Suppressor macrophage treated with lipopolysaccharide for 4 hours (primary cell): ENCODE measurements at regions not wholly inside any gene's neighbourhood (a gene's known extent, or its start where the extent isn't known, plus 50 kb on each side); places are given as distances from the start of the nearest gene placed in this dataset.

Experiments
- DNase-seq: peaks from one replicate; pipeline ENCODE4 v3.0.0-alpha.2; 2020

GRCh38 chr3:167188592-167188991 is 191.5 kb downstream of the ZBBX start:
- no peak for DNase-seq

- no peak for DNase-seq
Measured at GRCh38 chr3:167187221-167187620, 192.9 kb downstream of the ZBBX start.

- DNase-seq = no peak
Measured at GRCh38 chr3:167184511-167184910, 195.6 kb downstream of the ZBBX start.

GRCh38 chr3:167172377-167172776 is 207.7 kb downstream of the ZBBX start:
- DNase-seq = no peak

- DNase-seq = no peak
Measured at GRCh38 chr3:167167491-167167890, 212.6 kb downstream of the ZBBX start.

DNA sequence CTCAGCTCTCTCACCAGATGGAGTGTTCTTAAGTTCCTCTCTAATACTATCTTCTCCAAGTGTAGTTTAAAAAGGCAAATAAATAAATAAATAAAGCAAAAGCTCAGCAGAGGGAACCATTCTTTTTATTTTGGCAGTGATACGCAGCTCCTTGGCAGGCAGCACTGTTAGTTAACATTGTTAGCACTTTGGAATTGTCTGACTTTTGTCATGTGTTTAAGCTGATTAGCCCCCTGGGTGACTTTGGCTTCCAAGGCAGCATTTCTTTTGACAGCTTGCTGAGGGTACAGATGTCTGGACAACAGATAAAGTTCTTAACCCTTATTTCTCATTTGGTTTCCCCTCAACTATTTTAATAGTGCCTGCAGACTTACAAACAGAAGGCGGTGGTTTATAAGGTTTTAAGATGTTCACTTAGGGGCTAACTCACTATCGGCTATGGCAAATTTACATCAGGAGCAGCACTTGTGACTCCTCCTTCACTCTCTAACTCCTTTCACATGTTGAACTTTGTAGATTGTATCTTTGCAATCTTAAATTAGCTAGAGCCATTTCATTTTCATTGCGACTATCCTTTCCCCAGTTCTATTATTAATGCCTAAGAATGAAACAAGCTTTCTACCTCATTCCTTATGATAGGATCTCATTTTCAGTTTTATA is 213.4 kb downstream of the ZBBX start:
- DNase-seq = no peak

DNA sequence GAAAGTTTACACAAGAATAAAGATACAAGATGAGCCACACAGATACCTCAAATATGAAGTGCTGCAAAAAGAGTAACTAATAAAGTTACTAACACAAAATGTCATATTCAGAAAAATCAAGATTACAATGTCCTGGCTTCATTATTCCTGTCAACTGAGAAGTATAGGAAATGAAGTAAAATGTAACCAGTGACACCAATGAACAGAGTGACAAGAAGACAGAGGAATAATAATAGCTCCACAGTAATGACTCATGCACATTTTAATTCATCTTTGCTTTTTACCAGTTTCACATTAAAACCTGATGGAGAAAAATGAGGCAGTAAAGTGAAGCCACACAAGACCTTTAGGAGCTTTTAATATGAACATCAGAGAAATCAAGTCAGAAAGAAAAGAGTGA is 214.1 kb downstream of the ZBBX start:
- DNase-seq = no peak

GRCh38 chr3:167163580-167163979 is 216.5 kb downstream of the ZBBX start:
- no peak for DNase-seq

DNA sequence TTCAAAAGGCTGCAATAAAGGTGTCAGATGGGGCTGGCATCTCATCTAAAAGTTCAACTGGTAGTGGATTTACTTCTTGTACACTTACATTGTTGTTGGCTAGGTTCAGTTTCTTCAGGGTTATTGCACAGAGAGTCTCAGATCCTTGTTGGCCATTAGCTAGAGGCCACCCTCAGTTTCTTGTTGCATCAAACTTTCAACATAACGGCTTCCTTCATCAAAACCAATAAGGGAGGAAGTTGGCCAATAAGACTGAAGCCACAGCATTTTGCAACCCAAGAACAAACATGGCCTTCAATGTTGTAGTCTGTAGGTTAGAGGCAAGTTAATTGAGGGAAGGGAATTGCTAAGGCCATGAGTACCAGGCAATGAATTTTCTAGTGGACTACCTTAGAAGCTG is 218.0 kb downstream of the ZBBX start:
- peak; percentile 48 for DNase-seq

DNA sequence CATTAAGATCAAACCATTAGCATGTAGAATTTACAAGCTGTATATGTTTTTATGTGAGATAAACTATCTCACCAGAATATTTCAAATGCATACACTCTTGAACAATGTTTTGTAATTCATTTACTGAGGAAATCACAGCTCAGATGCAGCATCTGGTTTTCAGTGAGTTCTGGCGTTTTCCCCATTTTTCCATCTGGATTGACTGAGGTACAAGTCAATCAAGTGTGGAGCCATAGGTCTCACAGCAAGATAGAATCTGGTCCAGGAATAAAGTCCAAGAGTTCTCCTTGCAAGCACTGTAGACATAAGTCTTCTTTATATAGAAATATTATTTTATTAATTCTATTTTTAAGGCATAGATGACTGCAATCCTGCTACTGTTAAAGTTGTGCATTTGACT is 219.3 kb downstream of the ZBBX start:
- no peak for DNase-seq

GRCh38 chr3:167151636-167152035 is 228.5 kb downstream of the ZBBX start:
- no peak for DNase-seq

DNA sequence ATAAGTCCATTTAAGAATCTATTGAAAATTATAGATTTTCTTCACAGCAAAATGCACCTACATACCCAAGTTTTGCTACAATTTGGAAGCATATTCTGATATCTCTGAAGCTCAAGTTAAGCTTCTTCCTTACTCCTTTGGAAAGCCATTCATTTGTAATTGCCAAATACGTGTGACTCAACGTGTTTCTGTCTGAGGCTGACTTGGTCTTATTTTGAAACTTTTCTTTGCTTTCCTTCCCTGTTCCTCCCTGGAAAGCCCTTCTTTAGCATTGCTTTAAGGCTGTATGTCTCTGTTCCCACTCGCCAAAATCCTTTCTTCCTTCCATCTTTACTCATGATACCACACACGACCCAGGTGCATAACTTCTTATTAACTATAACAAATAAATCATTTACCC is 232.0 kb downstream of the ZBBX start:
- peak; percentile 68 for DNase-seq

DNA sequence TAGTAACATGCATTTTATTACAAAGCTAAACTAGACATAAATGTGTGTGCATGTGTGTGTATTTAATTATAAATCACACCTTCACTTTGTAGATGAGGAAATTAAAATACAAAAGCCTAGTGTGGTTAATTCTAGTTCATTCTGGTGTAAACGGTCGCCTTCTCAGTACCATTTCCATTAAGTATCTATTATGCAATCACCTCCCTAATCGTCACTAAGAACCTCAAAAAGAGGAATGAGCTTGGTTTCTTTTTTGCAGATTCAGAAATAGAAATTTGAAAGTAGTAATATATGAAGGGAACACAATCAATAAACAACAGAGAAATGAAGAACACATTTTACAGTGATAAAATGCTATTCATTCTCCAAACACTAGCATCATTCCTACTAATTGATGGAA is 233.2 kb downstream of the ZBBX start:
- DNase-seq = peak; percentile 51

DNA sequence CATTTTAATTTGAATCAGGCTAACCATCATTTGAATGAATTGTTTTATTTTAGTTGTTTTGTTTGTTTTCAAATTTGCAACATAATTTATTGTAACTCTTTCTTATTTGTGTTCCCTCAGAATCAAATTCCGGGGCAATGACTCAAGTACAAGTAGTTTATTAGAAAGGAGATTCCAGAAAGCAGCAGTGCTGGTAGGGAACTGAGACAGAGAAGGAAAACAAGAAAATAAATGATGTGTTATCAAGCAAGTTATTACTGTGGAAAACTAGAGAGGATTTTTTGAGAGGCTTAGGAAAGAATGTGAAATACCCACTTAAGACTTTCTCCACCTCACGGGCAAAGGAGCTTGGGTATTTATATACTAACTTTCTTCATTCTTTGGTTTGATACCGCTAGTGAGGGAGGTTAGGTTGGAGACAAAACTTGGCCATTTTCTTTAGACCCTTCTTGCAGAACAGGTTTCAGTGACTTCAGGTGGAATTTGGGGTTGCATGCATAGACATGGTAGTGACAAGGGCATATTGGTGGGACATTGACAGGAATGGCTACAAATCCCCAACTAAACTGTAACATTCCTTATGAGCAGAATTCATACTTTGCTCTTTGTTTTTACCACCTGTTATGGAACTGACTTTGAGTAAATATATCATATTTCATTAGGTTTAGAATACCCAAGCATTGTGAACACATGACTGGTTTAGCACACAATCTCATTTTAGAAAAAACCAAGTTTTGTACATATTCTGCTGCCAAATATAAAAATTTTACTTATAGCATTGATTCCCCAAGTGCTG is 254.3 kb downstream of the ZBBX start:
- no peak for DNase-seq

DNA sequence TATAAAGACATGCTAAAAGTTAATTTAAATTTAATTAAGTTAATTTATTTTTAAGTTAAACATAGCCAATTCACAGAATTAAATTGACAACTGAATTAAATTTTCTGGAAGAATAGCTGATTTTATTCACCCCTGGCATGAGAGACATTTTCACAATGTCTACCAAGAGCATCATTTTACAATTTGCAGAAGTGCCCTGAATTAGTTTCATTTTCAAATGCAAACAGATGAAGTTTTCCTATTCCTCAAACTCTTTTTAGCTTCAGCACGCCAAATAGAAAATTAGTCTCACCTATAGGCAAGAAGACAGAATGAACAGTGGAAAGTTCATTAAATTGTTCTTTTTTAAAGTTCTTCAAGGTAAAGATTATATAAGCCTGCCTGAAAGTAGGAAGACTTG is 259.3 kb downstream of the ZBBX start:
- DNase-seq = no peak

DNA sequence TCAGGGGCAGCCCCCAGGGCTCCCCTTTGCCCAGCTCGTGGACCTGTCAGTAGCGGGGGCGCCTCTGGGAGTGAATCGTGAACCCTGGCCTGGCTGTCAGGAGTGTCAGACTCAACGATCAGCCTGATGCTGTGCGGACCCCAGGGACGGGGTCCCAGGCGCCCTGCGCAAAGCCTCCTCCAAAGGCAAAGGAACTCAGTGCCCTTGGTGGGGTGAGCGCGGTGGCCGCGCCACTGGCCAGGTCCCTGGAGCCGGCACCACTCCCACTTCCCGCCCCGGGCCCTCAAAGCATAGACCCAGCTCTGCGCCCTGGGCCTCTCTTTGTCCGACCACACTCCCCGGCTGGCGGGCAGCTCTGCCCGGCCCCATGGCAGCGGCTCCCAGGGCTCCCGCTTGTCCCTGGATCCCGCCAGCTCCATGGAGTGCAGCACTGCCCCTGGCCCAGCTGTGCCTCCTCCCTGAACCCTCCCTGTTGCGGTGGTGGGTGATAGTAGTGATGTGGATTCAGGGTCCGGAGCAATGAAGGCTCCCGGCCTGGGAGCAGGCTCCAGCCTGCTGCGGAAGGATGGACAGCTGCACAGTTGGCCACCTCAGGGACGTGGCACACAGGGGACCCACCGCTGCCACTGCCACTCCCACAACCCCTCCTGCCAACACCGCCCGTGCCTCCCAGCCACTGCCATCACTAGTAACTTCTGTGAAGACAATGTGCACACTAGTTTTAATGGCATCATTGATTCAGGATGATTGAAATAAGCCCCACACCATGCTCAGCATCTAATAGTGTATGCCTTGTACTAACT is 263.8 kb downstream of the ZBBX start:
- no peak for DNase-seq

DNA sequence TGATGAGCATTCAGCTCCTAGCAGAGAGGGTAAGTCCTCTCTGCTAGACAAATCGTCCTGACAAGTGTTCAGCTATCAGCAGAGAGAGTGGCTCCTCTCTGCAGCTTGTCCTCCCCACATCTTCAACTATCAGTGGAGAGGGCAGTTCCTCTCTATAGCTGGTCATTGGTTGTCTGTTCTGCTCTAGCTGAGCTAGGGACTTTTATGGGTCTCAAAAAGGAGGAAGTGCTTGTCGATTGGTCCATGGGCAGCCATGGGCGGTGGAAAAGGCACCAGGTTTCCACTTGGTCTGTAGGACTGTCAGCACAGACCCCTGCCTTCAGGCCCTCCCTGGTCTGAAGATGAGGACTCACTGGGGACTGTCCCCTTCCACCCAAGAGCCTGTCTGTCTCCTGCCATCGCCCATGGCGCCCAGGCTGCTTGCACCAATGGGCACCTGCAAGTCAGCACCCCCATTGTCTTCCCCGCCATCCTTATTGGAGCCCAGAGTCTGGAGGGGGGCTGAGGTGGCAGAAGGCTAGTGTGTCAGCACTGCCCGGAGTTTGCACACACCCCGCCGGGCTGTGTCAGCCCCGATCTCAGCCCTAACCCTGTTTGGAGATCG is 264.7 kb downstream of the ZBBX start:
- DNase-seq = no peak

- no peak for DNase-seq
Measured at GRCh38 chr3:167114619-167115018, 265.5 kb downstream of the ZBBX start.

DNA sequence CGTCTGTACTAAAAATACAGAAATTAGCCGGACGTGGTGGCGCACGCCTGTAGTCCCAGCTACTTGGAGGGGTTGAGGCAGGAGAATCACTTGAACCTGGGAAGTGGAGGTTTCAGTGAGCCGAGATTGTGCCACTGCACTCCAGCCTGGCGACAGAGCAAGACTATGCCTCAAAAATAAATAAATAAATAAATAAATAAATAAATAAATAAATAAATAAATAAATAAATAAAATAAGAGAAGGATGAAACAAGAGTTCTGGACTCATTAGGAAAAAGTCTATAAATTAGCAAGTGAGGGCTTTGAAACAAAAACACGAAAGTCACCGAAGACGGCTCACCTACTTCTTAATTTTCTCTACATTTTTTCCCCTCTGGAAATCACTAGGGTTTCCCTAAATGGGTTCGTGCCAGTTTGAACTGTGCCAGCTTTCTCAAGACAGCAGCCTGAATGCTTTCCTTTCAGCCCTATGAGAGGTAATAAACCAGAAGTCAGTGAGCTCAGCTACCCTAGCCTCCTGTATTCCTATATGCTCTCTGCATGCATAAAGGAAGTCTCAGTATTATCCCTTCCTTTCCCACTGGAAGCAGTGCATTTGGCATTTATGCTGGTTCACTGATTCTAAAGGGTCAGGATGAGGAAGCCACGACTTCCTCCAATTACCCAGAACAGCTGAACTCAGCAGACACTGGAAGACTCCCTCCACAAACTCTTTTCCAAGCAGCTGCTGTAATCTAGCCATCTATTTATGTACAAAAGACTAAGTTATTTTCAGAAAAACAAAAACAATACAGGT is 266.9 kb downstream of the ZBBX start:
- no peak for DNase-seq

DNA sequence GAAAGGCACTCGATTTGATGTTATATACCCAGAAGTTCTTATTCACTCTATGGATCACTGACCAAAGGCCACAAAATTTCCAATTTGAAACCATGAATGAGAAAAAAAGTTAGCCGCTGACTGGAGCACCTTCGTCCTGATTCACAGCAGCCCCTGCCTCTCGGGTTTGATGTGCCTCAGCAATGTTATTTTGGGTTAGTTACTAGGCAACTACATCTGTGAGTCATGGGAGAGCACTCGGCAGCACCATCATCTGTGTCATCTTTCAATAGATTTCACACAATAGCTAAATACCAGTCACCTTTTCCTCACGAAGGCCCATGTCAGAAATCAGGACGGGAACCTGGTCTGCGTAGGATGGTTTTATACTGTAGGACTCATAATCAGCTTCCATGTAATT is 269.2 kb downstream of the ZBBX start:
- DNase-seq = no peak

- no peak for DNase-seq
Measured at GRCh38 chr3:167109746-167110145, 270.4 kb downstream of the ZBBX start.

DNA sequence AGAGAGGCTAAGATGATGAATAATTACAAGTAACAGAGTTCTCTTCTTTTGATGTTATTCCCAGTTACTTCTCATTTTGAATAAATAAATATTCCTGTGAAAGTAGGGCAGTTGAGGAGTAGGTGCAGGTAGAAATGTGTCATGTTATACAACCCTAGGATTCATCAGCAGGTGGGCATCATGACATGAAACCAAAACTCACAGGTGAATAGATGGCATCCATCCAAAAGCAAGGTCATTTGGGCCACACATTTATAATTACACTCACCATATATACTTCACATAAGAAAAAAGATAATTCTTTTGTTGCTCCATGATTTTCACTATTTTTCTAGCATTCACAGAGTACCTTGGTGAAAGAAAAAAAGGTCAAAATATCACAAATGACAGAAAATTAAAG is 273.6 kb downstream of the ZBBX start:
- no peak for DNase-seq

GRCh38 chr3:167102071-167102470 is 278.0 kb downstream of the ZBBX start:
- peak; percentile 15 for DNase-seq
